Hepatocyte (in vitro differentiated cells): ENCODE measurements at regions not wholly inside any gene's neighbourhood (a gene's known extent, or its start where the extent isn't known, plus 50 kb on each side); places are given as distances from the start of the nearest gene placed in this dataset.

Experiments
- DNase-seq: peaks from one replicate; pipeline ENCODE4 v3.0.0-alpha.2; 2016; ENCODE audit warnings: low spot score
- H2AFZ ChIP-seq: fragments of 200-600 bp; sonication (generic); 2 replicates; pipeline ENCODE4 v1.6.0; 2016; ENCODE audit warnings: antibody characterized with exemption, mild to moderate bottlenecking
- H3K27ac ChIP-seq: fragments of 200-600 bp; sonication (generic); 2 replicates; pipeline ENCODE4 v1.5.1; 2016; ENCODE audit warnings: mild to moderate bottlenecking
- H3K27me3 ChIP-seq: fragments of 200-600 bp; sonication (generic); 2 replicates; pipeline ENCODE4 v1.6.1; 2016
- H3K36me3 ChIP-seq: fragments of 200-600 bp; sonication (generic); replicated peaks from 2 replicates; pipeline ENCODE4 v1.5.1; 2016; ENCODE audit warnings: low read depth; ENCODE audit not compliant: insufficient read depth
- H3K4me1 ChIP-seq: fragments of 200-600 bp; sonication (generic); 2 replicates; pipeline ENCODE4 v1.5.1; 2016; ENCODE audit warnings: mild to moderate bottlenecking, moderate library complexity; ENCODE audit not compliant: insufficient read depth
- H3K4me2 ChIP-seq: fragments of 200-600 bp; sonication (generic); 2 replicates; pipeline ENCODE4 v1.6.0; 2016
- H3K4me3 ChIP-seq: fragments of 200-600 bp; sonication (generic); 2 replicates; pipeline ENCODE4 v1.5.1; 2016; ENCODE audit warnings: mild to moderate bottlenecking
- H3K79me2 ChIP-seq: fragments of 200-600 bp; sonication (generic); 2 replicates; pipeline ENCODE4 v1.6.0; 2017; ENCODE audit warnings: mild to moderate bottlenecking
- H3K9me2 ChIP-seq: fragments of 200-600 bp; sonication (generic); replicated peaks from 2 replicates; pipeline ENCODE4 v1.6.0; 2017; ENCODE audit warnings: mild to moderate bottlenecking; ENCODE audit not compliant: insufficient read depth
- H3K9me3 ChIP-seq: fragments of 200-600 bp; sonication (generic); 2 replicates; pipeline ENCODE4 v1.5.1; 2016; ENCODE audit warnings: low read depth, mild to moderate bottlenecking
- H4K20me1 ChIP-seq: fragments of 200-600 bp; sonication (generic); 2 replicates; pipeline ENCODE4 v1.6.0; 2016; ENCODE audit warnings: mild to moderate bottlenecking; ENCODE audit not compliant: insufficient read depth, poor library complexity, severe bottlenecking
- EZH2 ChIP-seq: fragments of 200-600 bp; sonication (generic); IDR thresholded peaks from 2 replicates; pipeline ENCODE4 v1.6.1; 2016; ENCODE audit warnings: antibody characterized with exemption, mild to moderate bottlenecking, borderline replicate concordance
- EZH2phosphoT487 ChIP-seq: fragments of 200-600 bp; sonication (generic); IDR thresholded peaks from one replicate; pipeline ENCODE4 v1.6.1; 2018; ENCODE audit warnings: antibody characterized with exemption, mild to moderate bottlenecking, low read depth, moderate library complexity; ENCODE audit not compliant: unreplicated experiment, severe bottlenecking
- WGBS: methylation state at CpG from one replicate; pipeline ENCODE4 v1.1.6; 2016; ENCODE audit warnings: low lambda C conversion rate; ENCODE audit errors: missing lambda C conversion rate; 5-methylcytosine and 5-hydroxymethylcytosine counted together
- TF ChIP-seq, protein P1 (sequence below): fragments of 200-600 bp; sonication (generic); IDR thresholded peaks from 2 replicates; pipeline ENCODE4 v1.5.1; 2016; ENCODE audit warnings: antibody characterized with exemption, mild to moderate bottlenecking; ENCODE audit not compliant: poor library complexity

DNA sequence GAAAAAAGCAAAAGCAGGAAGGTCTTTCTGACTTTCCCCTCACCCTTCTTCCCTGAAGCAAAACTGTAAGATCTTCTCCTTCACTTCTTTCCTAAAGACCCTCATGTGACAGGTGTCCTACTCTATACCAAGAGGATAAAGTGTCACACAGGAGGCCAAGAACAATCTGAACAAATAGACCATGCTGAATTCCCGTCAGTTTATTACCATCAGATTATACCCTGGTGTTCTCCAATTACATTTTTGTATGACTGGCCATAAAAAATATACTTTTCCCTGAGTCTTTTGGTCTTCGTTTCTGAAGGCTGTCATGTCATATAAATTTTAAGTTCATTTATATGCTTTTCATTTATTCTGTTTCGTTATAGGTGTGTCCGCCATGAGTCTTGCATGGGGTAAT is 371.4 kb upstream of the CNTN4 start:
- Histone ChIP-seq H4K20me1 (no peaks in the 10 kb centered on the region), H3K4me2 (no peak overlapping the region), H3K27me3 (no peaks in the 10 kb centered on the region), H3K27ac (no peak overlapping the region), H3K4me1 (peaks cover 4% of the 10 kb centered on the region), H3K9me2 (no peaks in the 10 kb centered on the region), H3K4me3 (no peak overlapping the region), H3K9me3 (no peaks in the 10 kb centered on the region), H3K79me2 (no peaks in the 10 kb centered on the region), H3K36me3 (no peaks in the 10 kb centered on the region), H2AFZ (no peak overlapping the region)
- DNase-seq: no peak
- no peak for TF ChIP-seq EZH2phosphoT487
- TF ChIP-seq EZH2: no peak
- TF ChIP-seq, protein P1, sequence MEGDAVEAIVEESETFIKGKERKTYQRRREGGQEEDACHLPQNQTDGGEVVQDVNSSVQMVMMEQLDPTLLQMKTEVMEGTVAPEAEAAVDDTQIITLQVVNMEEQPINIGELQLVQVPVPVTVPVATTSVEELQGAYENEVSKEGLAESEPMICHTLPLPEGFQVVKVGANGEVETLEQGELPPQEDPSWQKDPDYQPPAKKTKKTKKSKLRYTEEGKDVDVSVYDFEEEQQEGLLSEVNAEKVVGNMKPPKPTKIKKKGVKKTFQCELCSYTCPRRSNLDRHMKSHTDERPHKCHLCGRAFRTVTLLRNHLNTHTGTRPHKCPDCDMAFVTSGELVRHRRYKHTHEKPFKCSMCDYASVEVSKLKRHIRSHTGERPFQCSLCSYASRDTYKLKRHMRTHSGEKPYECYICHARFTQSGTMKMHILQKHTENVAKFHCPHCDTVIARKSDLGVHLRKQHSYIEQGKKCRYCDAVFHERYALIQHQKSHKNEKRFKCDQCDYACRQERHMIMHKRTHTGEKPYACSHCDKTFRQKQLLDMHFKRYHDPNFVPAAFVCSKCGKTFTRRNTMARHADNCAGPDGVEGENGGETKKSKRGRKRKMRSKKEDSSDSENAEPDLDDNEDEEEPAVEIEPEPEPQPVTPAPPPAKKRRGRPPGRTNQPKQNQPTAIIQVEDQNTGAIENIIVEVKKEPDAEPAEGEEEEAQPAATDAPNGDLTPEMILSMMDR: no peak
- WGBS: 77% methylated on average over 4 of the region's 4 CpGs

DNA sequence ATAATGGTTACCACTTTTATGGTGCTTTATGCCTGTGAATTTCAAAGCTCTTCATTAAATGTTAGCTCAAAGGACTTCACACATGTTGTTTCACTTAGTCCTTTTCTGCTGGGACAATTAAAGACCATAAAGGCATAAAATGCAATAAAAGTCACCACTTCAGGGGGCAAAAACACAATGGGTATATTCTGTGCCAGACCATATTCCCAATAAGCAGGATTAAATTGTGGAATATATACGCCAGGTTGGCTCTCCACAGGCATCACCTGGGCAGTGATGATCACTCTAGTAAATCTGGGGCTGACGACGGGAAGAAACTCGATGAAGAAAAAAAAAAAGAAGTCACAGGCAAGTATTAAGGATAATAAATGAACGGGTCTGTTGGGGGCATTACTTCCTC is 370.2 kb upstream of the CNTN4 start:
- no peaks in the 10 kb centered on the region for H4K20me1 ChIP-seq
- no peak for DNase-seq
- WGBS: 87% methylated on average over 5 of the region's 5 CpGs
- no peak overlapping the region for H3K4me2 ChIP-seq
- no peaks in the 10 kb centered on the region for H3K9me2 ChIP-seq
- H3K36me3 ChIP-seq: no peaks in the 10 kb centered on the region
- TF ChIP-seq, protein P1: no peak
- no peak for TF ChIP-seq EZH2phosphoT487
- TF ChIP-seq EZH2: no peak
- H3K79me2 ChIP-seq: no peaks in the 10 kb centered on the region
- no peak overlapping the region for H3K4me3 ChIP-seq
- no peak overlapping the region for H3K27ac ChIP-seq
- no peak overlapping the region for H2AFZ ChIP-seq
- H3K4me1 ChIP-seq: peaks cover 4% of the 10 kb centered on the region
- H3K9me3 ChIP-seq: no peaks in the 10 kb centered on the region
- no peaks in the 10 kb centered on the region for H3K27me3 ChIP-seq

DNA sequence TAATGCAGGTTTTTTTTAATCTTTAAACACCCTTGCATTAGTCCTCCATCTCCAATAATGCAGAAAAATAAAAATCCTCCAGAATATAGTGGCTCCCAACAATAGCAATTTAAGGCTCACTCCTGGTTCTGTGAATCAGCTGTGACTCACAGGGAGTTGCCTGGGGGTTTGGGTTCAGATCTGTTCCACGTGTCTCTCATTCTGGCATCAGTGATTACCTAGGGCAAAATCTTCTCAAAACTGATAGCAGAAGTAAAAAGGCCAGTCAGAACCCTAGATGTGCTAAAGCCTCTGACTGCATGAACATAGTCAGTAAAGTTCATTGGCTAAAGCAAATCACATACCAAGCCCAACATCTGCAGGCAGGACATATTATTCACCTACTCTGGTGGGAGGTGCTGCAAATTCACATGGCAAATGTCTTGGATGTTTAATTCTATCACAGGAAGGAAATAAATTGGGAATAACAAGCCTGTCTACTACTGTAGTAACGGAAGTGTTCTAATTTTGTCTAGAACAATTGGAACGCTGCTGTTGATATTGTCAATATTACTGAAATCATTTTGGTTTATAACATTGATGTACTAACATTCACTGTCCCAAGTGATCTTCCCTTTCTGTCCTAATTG is 364.1 kb upstream of the CNTN4 start:
- no peaks in the 10 kb centered on the region for H3K27me3 ChIP-seq
- H3K79me2 ChIP-seq: no peaks in the 10 kb centered on the region
- no peak overlapping the region for H3K27ac ChIP-seq
- WGBS: 78% methylated on average over 3 of the region's 3 CpGs
- TF ChIP-seq, protein P1: no peak
- no peak for TF ChIP-seq EZH2phosphoT487
- TF ChIP-seq EZH2: no peak
- H3K36me3 ChIP-seq: no peaks in the 10 kb centered on the region
- no peak overlapping the region for H3K4me2 ChIP-seq
- H3K9me3 ChIP-seq: no peaks in the 10 kb centered on the region
- DNase-seq: no peak
- no peaks in the 10 kb centered on the region for H3K9me2 ChIP-seq
- H4K20me1 ChIP-seq: no peaks in the 10 kb centered on the region
- H3K4me1 ChIP-seq: no peaks in the 10 kb centered on the region
- no peak overlapping the region for H3K4me3 ChIP-seq
- H2AFZ ChIP-seq: no peak overlapping the region

DNA sequence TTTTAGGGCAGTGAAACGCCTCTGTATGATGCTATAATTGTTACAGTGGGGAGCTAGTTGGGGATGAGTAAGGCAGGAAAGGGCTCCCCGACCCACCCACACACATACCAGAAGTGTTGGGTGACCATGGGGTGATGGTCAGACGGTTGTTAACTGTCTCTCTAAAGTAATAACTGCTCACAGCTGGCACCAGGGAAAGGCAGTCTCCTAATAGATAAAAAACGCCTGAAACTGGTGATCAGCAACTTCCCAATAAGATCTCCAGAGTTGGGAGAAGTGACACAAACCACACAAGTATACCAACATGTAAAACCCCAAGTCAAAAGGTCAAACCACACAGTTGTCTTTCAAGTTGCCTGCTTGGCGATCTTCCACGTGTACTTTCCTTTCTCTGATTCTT is 346.5 kb upstream of the CNTN4 start:
- Histone ChIP-seq H3K4me1 (no peaks in the 10 kb centered on the region), H3K4me3 (no peak overlapping the region), H3K27me3 (no peaks in the 10 kb centered on the region), H2AFZ (no peak overlapping the region), H3K27ac (no peak overlapping the region), H3K79me2 (no peaks in the 10 kb centered on the region), H3K9me3 (no peaks in the 10 kb centered on the region), H3K9me2 (no peaks in the 10 kb centered on the region), H3K36me3 (no peaks in the 10 kb centered on the region), H4K20me1 (no peaks in the 10 kb centered on the region), H3K4me2 (no peak overlapping the region)
- 78% methylated on average over 6 of the region's 6 CpGs for WGBS
- TF ChIP-seq EZH2phosphoT487 (no peak), EZH2 (no peak)
- TF ChIP-seq, protein P1: no peak
- no peak for DNase-seq
